Prostate gland (tissue), 2 donors: ENCODE measurements at regions not wholly inside any gene's neighbourhood (a gene's known extent, or its start where the extent isn't known, plus 50 kb on each side); places are given as distances from the start of the nearest gene placed in this dataset.

Source experiments
- DNase-seq: peaks from one replicate; pipeline ENCODE4 v3.0.0-alpha.2; 2019; ENCODE audit warnings: low spot score
- H3K27ac ChIP-seq, 2 donors: fragments of 200-600 bp; sonication (generic); 2 replicates each; pipeline ENCODE4 v1.5.1; 2017 to 2019
- H3K27me3 ChIP-seq: fragments of 200-600 bp; sonication (generic); replicated peaks from 2 replicates; pipeline ENCODE4 v1.5.1; 2019; ENCODE audit not compliant: insufficient read depth
- H3K36me3 ChIP-seq, 2 donors: fragments of 200-600 bp; sonication (generic); 1 replicate in 1 of 2; 2 replicates in 1 of 2; pipeline versions ENCODE4 v1.5.1 to v1.8.1; 2017 to 2019
- H3K4me1 ChIP-seq: fragments of 200-600 bp; sonication (generic); replicated peaks from 2 replicates; pipeline ENCODE4 v1.5.1; 2019
- H3K4me3 ChIP-seq, 2 donors: fragments of 200-600 bp; sonication (generic); 2 replicates each; pipeline ENCODE4 v1.5.1; 2017 to 2019
- H3K9me3 ChIP-seq: fragments of 200-600 bp; sonication (generic); 2 replicates; pipeline ENCODE4 v1.5.1; 2017
- CTCF ChIP-seq, 4 experiments: fragments of 200-600 bp in 2 of 4; fragments of 450-650 bp in 2 of 4; sonication (generic) in 2 of 4; IDR thresholded peaks; 1 replicate in 3 of 4; 2 replicates in 1 of 4; pipeline ENCODE4 v1.5.1; 2016 to 2019; ENCODE audit warnings: antibody characterized with exemption in 4 of 4, mild to moderate bottlenecking in 2 of 4, moderate library complexity in 2 of 4
- POLR2A ChIP-seq: fragments of 450-650 bp; IDR thresholded peaks from one replicate; pipeline ENCODE4 v1.6.1; 2016; ENCODE audit warnings: antibody characterized with exemption, mild to moderate bottlenecking
- POLR2AphosphoS5 ChIP-seq: sonication (generic); formaldehyde crosslinking; IDR thresholded peaks from one replicate; pipeline ENCODE4 v1.6.1; 2017; ENCODE audit warnings: antibody characterized with exemption
- WGBS: methylation state at CpG from one replicate; pipeline ENCODE4 v1.1.5; 2018; 5-methylcytosine and 5-hydroxymethylcytosine counted together
- intact Hi-C: fragments of 100-400 bp; cut with DNase I; formaldehyde crosslinking; loops from one replicate; pipeline ENCODE4 v1.14.2; 2022

DNA sequence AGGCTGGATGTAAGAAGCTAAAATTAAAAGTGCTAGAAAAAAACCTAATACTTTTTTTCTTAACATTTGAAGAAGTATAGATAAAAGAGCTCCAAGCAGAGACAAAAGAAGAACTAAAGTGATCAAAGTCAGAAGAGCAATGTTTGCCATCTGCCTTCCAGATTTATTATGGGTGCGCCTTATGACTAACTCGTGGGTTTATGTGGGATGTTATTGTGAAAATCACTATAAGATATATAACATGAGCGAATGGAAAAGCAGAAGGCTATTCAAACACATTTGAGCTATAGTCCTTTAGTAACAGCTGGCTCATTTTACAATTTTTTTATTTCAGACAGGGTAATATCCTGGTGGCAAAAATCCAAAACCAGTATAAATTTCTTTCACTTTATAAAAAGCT, 1040.7 kb downstream of the RAPGEF2 start:
- Histone ChIP-seq H3K9me3 (no peaks in the 10 kb centered on the region), H3K27ac (no peak overlapping the region)
- intact Hi-C loops: no loop called here

DNA sequence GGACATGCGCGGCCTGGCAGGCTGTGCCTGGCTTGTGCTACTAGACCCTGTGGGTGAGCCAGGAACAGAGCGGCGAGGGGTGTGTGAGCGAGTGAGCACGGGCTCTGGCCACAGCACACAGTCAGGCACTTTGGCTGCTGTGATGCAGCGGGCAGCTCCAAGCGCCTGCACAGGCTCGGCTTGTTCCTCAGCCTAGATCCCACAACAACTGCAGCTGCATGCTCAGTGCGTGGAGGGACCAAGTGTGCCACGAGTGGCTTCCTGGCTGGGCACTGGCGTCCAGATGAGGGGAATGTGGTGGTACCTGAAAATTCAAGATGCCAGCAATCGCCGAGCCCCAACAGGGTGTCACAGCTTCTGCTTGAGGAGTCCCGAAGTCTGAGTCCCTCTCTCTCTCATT, 1056.6 kb downstream of the RAPGEF2 start:
- Histone ChIP-seq H3K27ac (no peak overlapping the region), H3K27me3 (no peaks in the 10 kb centered on the region), H3K4me1 (no peaks in the 10 kb centered on the region), H3K36me3 (no peaks in the 10 kb centered on the region), H3K4me3 (no peak overlapping the region), H3K9me3 (no peaks in the 10 kb centered on the region)
- no peak for DNase-seq
- intact Hi-C loops: no loop called here
- WGBS: 94% methylated on average over 15 of the region's 15 CpGs
- no peak for TF ChIP-seq POLR2A
- no peak for TF ChIP-seq POLR2AphosphoS5
- no peak for TF ChIP-seq CTCF (IDR thresholded peaks at IDR 0.05)

More for the DNA sequence above, 1040.7 kb downstream of the RAPGEF2 start:
- 30% methylated on average over 3 of the region's 3 CpGs for WGBS
- H3K4me3 ChIP-seq: no peak overlapping the region
- no peaks in the 10 kb centered on the region for H3K27me3 ChIP-seq
- TF ChIP-seq POLR2A (no peak), CTCF (IDR thresholded peaks at IDR 0.05) (no peak), POLR2AphosphoS5 (no peak)
- no peaks in the 10 kb centered on the region for H3K36me3 ChIP-seq
- no peaks in the 10 kb centered on the region for H3K4me1 ChIP-seq
- no peak for DNase-seq

- Histone ChIP-seq H3K4me3 (no peak overlapping the region), H3K4me1 (no peaks in the 10 kb centered on the region), H3K36me3 (no peaks in the 10 kb centered on the region), H3K27ac (no peak overlapping the region), H3K9me3 (no peaks in the 10 kb centered on the region), H3K27me3 (no peaks in the 10 kb centered on the region)
- 81% methylated on average over 1 of the region's 1 CpG for WGBS
- DNase-seq: no peak
- intact Hi-C loops: no loop called here
- no peak for TF ChIP-seq POLR2A
- TF ChIP-seq POLR2AphosphoS5: no peak
- no peak for TF ChIP-seq CTCF (IDR thresholded peaks at IDR 0.05)
Observed at GRCh38 chr4:160161026-160161425, 1058.1 kb downstream of the RAPGEF2 start.

- intact Hi-C loops: no loop called here
- Histone ChIP-seq H3K27me3 (no peaks in the 10 kb centered on the region), H3K4me1 (no peaks in the 10 kb centered on the region), H3K4me3 (no peak overlapping the region), H3K36me3 (no peaks in the 10 kb centered on the region), H3K27ac (no peak overlapping the region), H3K9me3 (no peaks in the 10 kb centered on the region)
- no peak for DNase-seq
- 82% methylated on average over 8 of the region's 8 CpGs for WGBS
- TF ChIP-seq POLR2AphosphoS5 (no peak), POLR2A (no peak), CTCF (IDR thresholded peaks at IDR 0.05) (no peak)
Observed at GRCh38 chr4:160175064-160175643, 1072.3 kb downstream of the RAPGEF2 start.

DNA sequence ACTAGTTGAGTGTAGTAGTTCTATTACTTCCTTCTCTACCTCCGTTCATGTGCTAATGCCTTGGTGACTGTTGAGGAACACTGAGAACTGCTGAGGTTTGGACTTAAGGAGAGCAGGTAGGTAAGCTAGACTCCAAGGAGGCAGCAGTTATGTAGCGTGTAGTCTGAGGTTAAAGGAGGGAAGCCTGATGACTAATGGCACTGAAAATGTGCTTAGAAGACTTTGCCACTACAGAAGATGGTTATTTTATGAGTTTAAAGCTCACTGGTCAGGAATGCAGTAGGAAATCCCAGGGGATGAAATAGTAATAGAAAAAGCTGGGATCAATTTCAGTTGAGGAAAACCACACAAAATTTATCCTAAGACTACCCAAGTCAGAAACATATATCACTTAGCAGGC, 1077.3 kb downstream of the RAPGEF2 start:
- Histone ChIP-seq H3K27me3 (no peaks in the 10 kb centered on the region), H3K4me1 (no peaks in the 10 kb centered on the region), H3K27ac (no peak overlapping the region), H3K4me3 (no peak overlapping the region), H3K9me3 (no peaks in the 10 kb centered on the region), H3K36me3 (no peaks in the 10 kb centered on the region)
- intact Hi-C loops: no loop called here
- no peak for TF ChIP-seq CTCF (IDR thresholded peaks at IDR 0.05)
- no peak for TF ChIP-seq POLR2A
- no peak for TF ChIP-seq POLR2AphosphoS5
- no peak for DNase-seq
- WGBS: 76% methylated on average over 2 of the region's 2 CpGs
